CD4-positive, alpha-beta T cell treated with Interleukin-4 for 4 hours (primary cell): ENCODE measurements at regions not wholly inside any gene's neighbourhood (a gene's known extent, or its start where the extent isn't known, plus 50 kb on each side); places are given as distances from the start of the nearest gene placed in this dataset.
"Not testable (repeated sequence)": the region's sequence is repeated elsewhere in the genome, so short reads cannot be mapped to it uniquely, and the experiment has no call there.

Experiments
- DNase-seq: peaks from one replicate; pipeline ENCODE4 v3.0.0-alpha.2; 2020

- no peak for DNase-seq
These were observed 986.9 kb upstream of the ARRDC3 start for GRCh38 chr5:92370032-92370431.

GRCh38 chr5:92369587-92369986 is 986.5 kb upstream of the ARRDC3 start:
- DNase-seq = no peak

GRCh38 chr5:92364986-92365550 is 982.0 kb upstream of the ARRDC3 start:
- no peak for DNase-seq

- no peak for DNase-seq
These were observed 970.3 kb upstream of the ARRDC3 start for GRCh38 chr5:92353107-92354030.

GRCh38 chr5:92337772-92338234 is 954.7 kb upstream of the ARRDC3 start:
- DNase-seq = no peak

GRCh38 chr5:92332039-92332438 is 948.9 kb upstream of the ARRDC3 start:
- DNase-seq = no peak

GRCh38 chr5:92330365-92330764 is 947.2 kb upstream of the ARRDC3 start:
- no peak for DNase-seq

- DNase-seq = no peak
These were observed 946.6 kb upstream of the ARRDC3 start for GRCh38 chr5:92329759-92330158.

- DNase-seq = no peak
These were observed 945.6 kb upstream of the ARRDC3 start for GRCh38 chr5:92328584-92329259.

GRCh38 chr5:92320446-92320845 is 937.3 kb upstream of the ARRDC3 start:
- no peak for DNase-seq

GRCh38 chr5:92313385-92313784 is 930.3 kb upstream of the ARRDC3 start:
- no peak for DNase-seq

GRCh38 chr5:92309336-92309991 is 926.3 kb upstream of the ARRDC3 start:
- no peak for DNase-seq

- no peak for DNase-seq
These were observed 925.6 kb upstream of the ARRDC3 start for GRCh38 chr5:92308679-92309078.

- not testable (repeated sequence) for DNase-seq
These were observed 919.2 kb upstream of the ARRDC3 start for GRCh38 chr5:92302356-92302755.

GRCh38 chr5:92283521-92283920 is 900.4 kb upstream of the ARRDC3 start:
- no peak for DNase-seq

GRCh38 chr5:92271750-92272149 is 888.6 kb upstream of the ARRDC3 start:
- not testable (repeated sequence) for DNase-seq

GRCh38 chr5:92268343-92268742 is 885.2 kb upstream of the ARRDC3 start:
- DNase-seq = no peak

- DNase-seq = no peak
These were observed 884.7 kb upstream of the ARRDC3 start for GRCh38 chr5:92267830-92268229.

GRCh38 chr5:92265804-92266203 is 882.7 kb upstream of the ARRDC3 start:
- DNase-seq = no peak

- not testable (repeated sequence) for DNase-seq
These were observed 872.5 kb upstream of the ARRDC3 start for GRCh38 chr5:92255605-92256004.

GRCh38 chr5:92248518-92248917 is 865.4 kb upstream of the ARRDC3 start:
- DNase-seq = no peak

- DNase-seq = no peak
These were observed 859.1 kb upstream of the ARRDC3 start for GRCh38 chr5:92242170-92242569.

- DNase-seq = no peak
These were observed 854.8 kb upstream of the ARRDC3 start for GRCh38 chr5:92237896-92238295.
